GM18520 (cell line): ENCODE measurements at regions not wholly inside any gene's neighbourhood (a gene's known extent, or its start where the extent isn't known, plus 50 kb on each side); places are given as distances from the start of the nearest gene placed in this dataset.
"Not testable (repeated sequence)": the region's sequence is repeated elsewhere in the genome, so short reads cannot be mapped to it uniquely, and the experiment has no call there.

Experiments
- ATAC-seq: cut with Tn5 transposase; IDR thresholded peaks from one replicate; pipeline ENCODE4 v1.9.1; 2021; ENCODE audit not compliant: unreplicated experiment

- not testable (repeated sequence) for ATAC-seq
Measured at GRCh38 chr6:67804808-67805207, 830.3 kb upstream of the ADGRB3 start.

DNA sequence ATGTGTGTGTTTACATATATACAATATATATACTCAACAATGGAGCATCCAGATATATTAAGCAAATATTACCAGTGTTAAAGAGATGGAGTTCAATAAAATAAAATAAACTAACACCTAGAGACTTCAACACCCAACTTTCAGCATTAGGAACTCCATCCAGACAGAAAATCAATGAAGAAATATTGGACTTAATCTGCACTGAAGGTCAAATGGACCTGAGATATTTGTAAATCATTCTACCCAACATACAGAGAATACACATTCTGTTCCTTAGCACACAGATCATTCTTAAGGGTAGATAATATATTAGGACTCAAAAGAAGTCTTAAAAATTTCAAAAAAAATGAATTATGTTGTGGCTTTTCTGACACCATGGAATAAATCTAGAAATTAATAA lies 832.3 kb upstream of the ADGRB3 start:
- ATAC-seq = no peak

GRCh38 chr6:67792996-67793395 lies 842.1 kb upstream of the ADGRB3 start:
- ATAC-seq = no peak

DNA sequence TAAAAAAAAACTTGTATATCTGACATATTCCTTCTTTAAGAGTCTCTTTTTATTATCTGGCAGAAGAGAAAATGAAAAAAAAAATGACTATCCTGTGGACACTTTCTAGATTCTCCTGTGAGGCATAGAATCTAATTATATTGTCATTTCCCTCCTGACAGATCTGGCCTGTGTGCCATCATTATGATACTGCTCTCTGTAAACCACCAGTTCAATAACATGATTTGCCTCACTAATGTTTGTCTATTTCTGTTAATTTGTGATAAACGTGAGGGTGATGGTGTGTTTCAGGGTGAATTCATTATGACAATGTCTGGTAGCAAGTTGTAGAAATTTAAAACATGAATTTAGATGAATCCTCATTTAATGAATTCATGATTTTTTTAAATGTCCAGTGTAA lies 844.5 kb upstream of the ADGRB3 start:
- no peak for ATAC-seq

DNA sequence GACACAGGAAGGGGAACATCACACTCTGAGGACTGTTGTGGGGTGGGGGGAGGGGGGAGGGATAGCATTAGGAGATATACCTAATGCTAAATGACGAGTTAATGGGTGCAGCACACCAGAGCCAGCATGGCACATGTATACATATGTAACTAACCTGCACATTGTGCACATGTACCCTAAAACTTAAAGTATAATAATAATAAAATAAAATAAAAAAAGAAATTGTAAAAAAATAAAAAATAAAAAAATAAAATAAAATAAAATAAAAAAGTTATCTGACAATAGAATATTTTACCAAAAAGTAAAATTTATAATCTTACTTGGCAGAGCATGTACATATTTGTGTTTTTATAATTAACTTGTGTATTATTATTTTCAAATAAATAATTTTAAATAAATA lies 848.0 kb upstream of the ADGRB3 start:
- not testable (repeated sequence) for ATAC-seq

GRCh38 chr6:67779876-67780275 lies 855.2 kb upstream of the ADGRB3 start:
- no peak for ATAC-seq

GRCh38 chr6:67775333-67775732 lies 859.7 kb upstream of the ADGRB3 start:
- ATAC-seq = no peak

DNA sequence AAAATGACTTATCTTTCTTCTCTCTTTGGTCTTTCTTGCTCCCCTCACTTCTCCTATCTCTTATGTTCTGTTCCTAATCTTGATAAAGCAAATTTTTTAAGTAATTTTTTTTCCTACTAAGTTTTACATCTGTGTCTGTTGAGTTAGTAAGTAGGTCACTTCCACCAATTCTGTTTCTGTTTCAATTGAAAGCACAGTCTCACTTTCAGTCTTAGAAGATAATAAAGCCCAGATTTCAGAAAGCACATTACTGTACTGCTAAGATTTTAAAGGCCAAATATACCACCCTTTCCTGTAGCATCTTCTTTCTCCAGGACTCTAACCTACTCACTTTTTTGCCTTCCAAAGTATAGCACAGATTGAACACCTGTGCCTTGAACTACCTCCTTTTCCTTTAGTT lies 866.1 kb upstream of the ADGRB3 start:
- no peak for ATAC-seq

GRCh38 chr6:67767046-67767822 lies 867.8 kb upstream of the ADGRB3 start:
- not testable (repeated sequence) for ATAC-seq

- ATAC-seq = no peak
Measured at GRCh38 chr6:67766057-67766456, 869.0 kb upstream of the ADGRB3 start.

DNA sequence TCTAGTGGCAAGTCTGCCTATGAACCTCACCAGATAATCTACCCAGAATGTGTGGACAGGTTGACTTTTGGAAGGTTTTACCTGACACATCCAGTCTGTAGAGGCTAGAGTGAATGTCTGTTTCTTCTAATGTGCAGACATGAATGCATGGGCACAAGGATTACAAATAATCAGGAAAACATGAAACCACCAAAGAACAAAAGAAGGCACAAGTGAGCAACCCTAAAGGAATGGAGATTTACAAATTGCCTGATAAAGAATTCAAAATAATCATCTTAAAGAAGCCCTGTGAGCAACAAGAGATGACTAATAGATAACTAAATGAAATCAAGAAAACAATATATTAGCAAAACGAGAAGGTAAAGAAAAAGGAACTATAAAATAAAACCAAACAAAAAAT lies 876.1 kb upstream of the ADGRB3 start:
- ATAC-seq = no peak

DNA sequence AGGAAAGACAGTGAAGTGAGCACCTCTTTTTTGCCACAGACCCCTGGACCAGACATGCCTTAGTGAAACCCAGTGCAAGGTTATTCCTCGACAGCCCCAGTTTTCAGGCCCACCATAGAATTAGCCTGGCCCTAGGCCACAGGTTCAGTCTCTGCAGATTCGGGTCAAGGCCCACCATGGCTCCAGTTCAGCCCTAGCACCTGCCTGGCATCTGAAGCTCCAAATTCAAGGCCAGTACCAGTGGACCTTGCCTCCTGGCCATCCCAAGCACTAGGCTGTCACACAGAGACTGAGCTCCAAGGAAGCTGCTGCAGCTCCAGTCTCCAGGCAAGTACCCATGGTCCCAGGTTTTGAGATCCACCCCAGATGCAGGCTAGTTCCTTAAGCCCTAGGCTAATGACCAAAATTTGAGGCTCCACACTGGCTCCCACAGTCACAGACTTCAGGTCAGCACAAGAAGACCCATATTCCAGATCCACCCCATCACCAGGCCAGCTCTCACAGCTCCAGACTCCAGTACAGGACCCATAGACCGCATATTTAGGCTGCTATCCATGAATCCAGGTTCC lies 877.5 kb upstream of the ADGRB3 start:
- ATAC-seq = no peak

DNA sequence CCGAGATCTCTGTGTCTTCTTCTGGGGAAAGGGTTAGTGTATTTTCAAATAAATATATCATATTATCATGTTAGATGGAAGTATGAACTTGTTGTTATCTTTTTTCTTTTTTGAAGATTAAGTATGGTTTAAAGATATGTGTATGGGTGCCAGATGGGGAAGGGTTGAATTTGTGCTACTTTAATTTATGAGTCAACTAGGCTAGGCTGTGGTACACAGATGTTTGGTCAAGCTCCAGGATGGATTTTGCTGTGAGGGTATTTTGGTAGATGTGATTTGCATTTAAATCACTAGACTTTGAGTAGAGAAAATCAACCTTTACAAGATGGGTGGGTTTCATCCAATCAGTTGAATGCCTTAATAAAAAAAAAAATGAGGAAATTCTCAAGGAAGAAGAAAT lies 886.6 kb upstream of the ADGRB3 start:
- no peak for ATAC-seq

- ATAC-seq = no peak
Measured at GRCh38 chr6:67736816-67737215, 898.3 kb upstream of the ADGRB3 start.

DNA sequence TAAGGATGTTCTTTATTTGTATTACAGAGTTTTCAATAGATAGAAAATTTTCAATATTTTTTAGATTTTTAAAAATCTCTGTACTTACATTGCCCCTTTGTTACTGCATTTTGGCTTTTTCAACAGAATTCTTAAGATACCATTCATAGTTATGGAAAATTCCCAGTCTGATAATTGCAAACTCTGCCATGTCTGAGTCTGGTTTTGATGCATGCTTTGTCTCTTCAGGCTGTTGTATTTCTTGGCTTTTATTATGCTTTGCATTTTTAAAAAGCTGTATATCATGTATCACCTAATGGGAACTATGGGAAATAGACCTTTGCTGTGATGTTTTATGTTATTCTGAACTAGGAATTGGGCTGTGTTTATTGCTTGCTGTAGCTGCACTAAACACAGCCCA lies 898.9 kb upstream of the ADGRB3 start:
- no peak for ATAC-seq

DNA sequence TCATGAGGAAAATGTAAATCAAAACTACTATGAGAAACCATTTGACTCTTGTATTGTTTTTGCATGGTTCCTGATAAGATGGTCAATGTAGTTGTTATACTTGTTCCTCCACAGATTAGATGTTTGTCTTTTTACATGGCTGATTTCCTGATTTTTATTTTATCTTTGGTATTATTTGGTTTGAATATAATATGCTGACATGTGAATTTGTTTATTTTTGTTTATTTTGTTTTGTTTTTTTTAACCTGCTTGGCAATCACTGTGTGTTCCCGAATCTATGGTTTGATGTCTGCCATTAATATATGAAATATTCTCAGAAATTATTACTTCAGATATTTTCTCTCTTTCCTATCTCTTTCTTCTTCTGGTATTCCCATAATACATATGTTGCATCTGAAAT lies 899.5 kb upstream of the ADGRB3 start:
- ATAC-seq = no peak

GRCh38 chr6:67722861-67723261 lies 912.2 kb upstream of the ADGRB3 start:
- no peak for ATAC-seq

DNA sequence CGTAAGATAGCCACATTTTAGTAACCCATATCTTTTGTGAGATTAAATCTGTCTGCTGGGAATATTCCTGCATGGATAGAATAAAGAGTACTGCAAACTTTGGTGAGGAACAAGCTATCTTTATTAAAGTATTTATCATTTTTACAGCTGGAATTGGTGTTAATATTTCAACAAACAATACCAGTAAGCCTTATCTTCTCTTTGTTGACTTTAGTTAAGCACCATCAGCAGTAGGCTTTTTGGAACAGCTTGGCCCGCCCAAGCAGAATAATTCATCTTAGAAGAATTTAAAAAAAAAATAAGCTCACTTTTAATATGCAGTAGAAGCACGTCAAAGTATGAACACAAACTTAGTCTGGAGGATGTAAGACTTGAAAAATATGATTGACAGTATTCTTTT lies 917.8 kb upstream of the ADGRB3 start:
- ATAC-seq = no peak

- no peak for ATAC-seq
Measured at GRCh38 chr6:67706388-67706787, 928.7 kb upstream of the ADGRB3 start.

DNA sequence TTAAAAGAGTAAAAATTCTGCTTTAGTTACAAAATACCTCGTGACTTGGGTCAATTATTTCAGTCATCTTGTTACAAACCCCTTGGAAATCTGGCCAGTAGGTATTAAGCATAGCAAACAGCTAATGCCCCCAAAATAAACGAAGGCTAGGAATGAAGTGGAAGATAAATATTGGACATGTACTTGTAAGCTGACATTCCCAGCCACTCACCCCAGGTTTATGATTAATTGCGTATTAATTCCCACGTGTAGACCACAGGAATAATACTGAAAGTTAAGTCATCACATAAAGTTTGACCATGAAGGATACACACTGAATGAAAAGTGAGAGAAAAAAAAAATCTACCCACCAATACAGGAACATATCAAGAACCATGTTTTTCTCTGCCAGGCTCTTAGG lies 936.5 kb upstream of the ADGRB3 start:
- ATAC-seq = no peak

DNA sequence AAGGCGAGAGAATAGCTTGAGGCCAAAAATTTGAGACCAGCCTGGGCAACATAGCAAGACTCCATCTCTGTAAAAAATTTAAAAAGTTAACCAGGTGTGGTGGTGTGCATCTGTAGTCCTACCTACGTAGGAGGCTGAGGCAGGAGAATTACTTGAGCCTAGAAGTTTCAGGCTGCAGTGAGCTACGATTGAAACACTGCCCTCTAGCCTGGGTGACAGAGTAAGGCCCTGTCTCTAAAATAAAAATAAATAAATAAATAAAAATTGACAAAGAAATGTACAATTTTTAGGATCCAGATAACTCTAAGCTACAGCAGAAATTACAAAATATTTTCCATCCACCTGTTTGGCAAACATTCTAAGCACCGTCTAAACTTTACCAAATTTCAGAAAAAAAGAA lies 941.0 kb upstream of the ADGRB3 start:
- ATAC-seq = no peak

DNA sequence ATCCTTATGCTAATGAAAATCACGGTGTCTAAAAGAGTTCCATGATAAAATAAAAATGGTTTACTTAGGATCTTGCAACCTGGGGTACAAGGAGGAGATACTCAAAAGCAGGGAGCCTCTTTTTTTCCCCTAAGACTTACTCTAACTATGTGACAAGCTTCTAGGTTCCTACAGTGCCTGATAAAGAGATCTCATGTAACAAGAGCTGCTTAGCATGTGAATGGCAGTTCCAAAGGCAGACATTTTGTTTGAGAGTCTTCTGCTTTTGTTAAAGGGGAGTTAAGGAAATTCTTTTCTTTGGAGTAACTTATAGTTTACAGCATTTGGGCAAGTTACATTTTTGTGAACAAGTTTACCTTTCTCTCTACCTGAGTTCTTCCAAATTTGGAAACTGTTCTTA lies 945.8 kb upstream of the ADGRB3 start:
- no peak for ATAC-seq

- no peak for ATAC-seq
Measured at GRCh38 chr6:67687396-67687795, 947.7 kb upstream of the ADGRB3 start.
